ENCODE measurements at regions not wholly inside any gene's neighbourhood (a gene's known extent, or its start where the extent isn't known, plus 50 kb on each side); places are given as distances from the start of the nearest gene placed in this dataset.

DNA sequence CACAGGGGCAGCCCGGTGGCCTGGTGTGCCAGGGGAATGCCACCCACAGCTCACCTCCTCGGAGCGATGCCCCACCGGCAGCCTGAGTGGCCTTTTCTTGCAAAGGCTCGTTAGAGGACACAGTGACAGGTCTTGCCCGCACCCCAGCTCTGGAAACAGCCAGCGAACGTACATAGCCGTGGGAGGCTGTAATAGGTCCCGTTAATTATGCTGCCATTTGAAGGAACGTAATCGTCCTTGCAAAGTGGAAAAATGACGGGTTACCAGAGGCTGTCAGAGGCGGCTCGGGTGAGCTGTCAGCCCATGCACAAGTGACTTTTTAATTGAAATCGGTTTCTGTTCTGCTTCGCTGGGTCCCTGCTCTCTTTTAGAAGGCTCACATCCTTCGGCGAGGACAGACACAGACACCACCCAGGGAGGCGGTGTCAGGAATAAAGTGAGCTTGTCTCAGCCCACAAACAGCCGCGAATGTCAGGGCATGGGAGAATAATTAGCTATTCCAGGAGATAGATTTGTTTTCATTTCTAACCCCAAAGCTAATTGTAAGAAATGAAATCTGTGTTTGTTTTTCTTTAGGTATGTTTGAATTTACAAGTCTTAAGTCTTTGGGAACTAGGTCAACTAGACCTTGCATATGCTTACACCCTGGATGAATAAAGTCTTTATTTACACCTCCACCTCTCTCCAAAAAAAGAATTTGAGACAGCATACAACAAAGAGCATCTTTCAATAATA, 77.2 kb upstream of the RFLNA start (continued):
- TF ChIP-seq SP2 (IDR thresholded peaks at IDR 0.05; ENCODE audit: low read length) (no peak), FOSL1 (IDR thresholded peaks at IDR 0.05; ENCODE audit: insufficient read depth, low read depth, low read length) (no peak), CBX5 (IDR thresholded peaks at IDR 0.05; ENCODE audit: low read depth, low read length) (no peak)
